T47D (cell line): ENCODE measurements at regions not wholly inside any gene's neighbourhood (a gene's known extent, or its start where the extent isn't known, plus 50 kb on each side); places are given as distances from the start of the nearest gene placed in this dataset.
"Not testable (repeated sequence)": the region's sequence is repeated elsewhere in the genome, so short reads cannot be mapped to it uniquely, and the experiment has no call there.

Experiments
- DNase-seq, 2 experiments: peaks; one replicate each; pipeline versions ENCODE4 v3.0.0 to v3.0.0-alpha.2; 2011 to 2012; ENCODE audit warnings: low read depth in 1 of 2, low spot score in 1 of 2
- JUND ChIP-seq: IDR thresholded peaks from 2 replicates; pipeline ENCODE4 v1.6.1; 2012; ENCODE audit warnings: low read depth
- in situ Hi-C: cut with HindIII; loops from 2 replicates; pipeline ENCODE4 v1.10.0; 2016; ENCODE audit warnings: low sequenced_read_pairs, low pct_unique_long_range_greater_than_20kb

DNA sequence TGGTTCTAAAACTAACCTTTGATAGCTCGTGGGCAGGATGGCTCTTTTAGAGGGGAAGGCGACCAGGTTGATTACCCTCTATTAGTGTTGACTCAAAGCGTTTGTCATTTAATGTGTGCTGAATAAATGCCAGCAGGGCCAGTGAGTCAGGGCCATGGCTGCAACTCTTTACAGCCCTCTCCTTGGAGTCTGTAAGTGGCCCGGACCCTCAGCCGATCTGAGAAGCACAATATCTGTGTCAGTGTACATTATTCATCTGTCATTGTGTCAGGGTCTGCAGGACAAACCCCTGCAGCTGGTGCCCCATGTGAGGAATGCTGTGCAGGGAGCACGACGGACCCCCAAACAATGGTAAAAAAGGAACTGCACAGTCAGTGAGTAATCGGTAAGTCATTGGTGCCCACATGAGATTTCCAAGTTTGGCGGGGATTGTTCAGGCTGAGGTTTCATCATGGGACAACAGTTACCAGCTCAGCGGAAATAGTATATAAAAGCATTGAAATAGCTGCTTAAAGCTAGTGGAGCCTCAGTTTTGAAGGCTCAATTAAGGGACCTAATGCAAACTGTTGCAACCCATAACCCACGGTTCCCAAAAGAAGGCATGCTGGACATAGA lies 139.1 kb downstream of the ZNF675 start:
- DNase-seq: no peak
- TF ChIP-seq JUND: no peak
- in situ Hi-C loops: no loop called here

DNA sequence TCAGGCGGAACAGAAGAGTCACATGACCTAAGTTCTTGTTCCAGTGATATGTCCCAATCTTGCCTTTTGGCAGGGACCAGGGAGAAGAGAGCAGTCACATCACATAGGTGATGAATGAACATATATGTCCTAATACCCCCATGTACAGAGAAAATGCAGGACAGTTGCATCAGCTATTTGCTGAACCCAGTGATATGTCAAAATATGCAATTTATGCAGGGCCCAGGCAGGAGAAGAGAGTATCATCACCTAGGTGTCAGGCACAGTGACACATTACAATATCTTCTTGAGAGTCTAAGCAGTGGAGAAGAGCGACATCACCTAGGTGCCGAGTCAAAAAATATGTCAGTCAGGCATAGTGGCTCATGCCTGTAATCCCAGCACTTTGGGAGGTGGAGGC lies 139.9 kb downstream of the ZNF675 start:
- in situ Hi-C loops: no loop called here
- DNase-seq: no peak
- TF ChIP-seq JUND: no peak

DNA sequence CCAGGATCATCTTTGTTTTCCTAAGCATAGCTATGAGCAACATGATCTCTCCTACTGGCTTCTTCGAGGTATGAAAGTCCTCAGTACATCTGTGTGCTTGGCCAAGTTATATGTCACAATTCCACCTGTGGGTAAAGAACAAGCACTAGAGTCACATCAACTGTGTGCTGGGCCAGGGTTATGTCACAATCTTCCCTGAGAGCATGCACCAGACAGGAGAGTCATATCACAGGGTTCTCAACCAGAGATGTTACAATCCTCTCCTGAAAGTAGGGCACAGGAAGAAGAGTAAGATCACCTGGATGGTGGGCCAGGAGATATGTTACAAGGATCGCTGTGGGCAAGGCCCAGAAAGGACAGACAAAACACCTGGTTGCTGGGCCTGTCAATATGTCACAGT lies 143.7 kb downstream of the ZNF675 start:
- no peak for DNase-seq
- in situ Hi-C loops: no loop called here
- no peak for TF ChIP-seq JUND

DNA sequence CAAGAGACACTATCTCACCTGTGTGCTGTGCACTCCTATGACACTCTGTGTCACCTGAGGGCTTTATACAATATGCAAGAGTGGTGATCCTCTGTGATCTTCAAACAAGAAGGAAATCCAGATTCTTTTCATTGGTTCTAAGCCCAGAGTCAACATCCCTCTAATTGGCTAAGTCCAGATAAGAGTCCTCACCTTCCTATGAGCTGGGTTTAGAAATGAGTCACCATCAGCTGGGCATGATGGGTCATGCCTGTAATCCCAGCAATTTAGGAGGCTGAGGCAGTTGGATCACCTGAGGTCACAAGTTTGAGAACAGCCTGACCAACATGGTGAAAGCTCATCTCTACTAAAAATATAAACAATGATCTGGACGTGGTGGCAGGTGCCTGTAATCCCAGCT lies 144.4 kb downstream of the ZNF675 start:
- no peak for DNase-seq
- in situ Hi-C loops: no loop called here
- TF ChIP-seq JUND: no peak

GRCh38 chr19:23541991-23542390 lies 145.0 kb downstream of the ZNF675 start:
- no peak for DNase-seq
- in situ Hi-C loops: no loop called here
- TF ChIP-seq JUND: no peak

DNA sequence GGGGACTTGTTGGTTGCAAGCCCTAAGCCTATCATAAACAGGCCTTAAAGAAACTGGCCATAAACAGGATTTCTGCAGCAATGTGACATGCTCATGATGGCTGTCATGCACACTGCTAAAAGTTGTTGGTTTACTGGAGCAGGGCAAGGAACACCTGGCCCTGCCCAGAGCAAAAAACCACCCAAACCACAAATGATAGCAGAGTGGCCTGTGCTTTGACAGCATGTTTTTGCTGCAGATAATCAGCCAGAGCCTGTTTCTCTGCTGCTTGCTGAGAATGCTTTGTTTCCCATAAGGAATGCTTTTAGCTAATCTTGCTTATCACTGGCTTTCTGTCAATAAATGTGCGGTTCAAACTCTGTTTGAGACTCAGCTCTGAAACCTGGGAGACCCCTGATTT lies 144.9 kb upstream of the ZNF91 start:
- in situ Hi-C loops: not testable (repeated sequence)

GRCh38 chr19:23539499-23539898 lies 144.2 kb upstream of the ZNF91 start:
- no peak for TF ChIP-seq JUND

More for the DNA sequence above, 144.9 kb upstream of the ZNF91 start:
- DNase-seq: not testable (repeated sequence)

DNA sequence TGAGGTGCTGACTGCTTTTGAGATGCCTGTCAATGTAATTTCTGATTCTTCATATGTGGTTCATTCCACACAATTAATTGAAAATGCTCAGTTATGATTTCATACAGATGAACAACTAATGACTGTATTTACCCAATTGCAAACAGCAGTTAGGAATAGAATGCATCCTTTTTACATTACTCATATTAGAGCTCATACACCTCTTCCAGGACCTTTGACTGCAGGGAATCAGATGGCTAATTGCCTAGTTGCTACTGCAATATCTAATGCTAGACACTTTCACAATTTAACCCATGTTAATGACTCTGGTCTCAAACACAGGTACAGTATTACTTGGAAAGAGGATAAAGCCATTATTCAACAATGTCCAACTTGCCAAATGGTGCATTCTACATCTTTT lies 141.9 kb upstream of the ZNF91 start:
- DNase-seq, in situ Hi-C loops: not testable (repeated sequence)

More at GRCh38 chr19:23539499-23539898, 144.2 kb upstream of the ZNF91 start:
- no peak for DNase-seq
- in situ Hi-C loops: no loop called here

DNA sequence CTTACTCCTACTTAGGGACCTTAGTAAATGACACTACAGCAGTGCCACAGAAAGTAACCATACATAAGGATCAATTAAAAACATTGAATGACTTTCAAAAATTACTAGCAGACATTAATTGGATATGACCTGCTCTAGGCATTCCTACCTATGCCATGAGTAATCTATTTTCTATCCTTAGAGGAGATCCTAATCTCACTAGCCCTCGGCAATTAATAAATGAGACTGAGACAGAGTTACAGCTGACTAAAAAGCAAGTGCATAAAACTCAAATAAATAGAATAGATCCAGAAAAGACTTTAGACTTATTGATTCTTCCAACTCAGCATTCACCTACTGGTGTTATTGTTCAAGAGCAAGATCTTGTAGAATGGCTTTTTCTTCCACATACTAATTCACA lies 141.1 kb upstream of the ZNF91 start:
- DNase-seq, in situ Hi-C loops: not testable (repeated sequence)

DNA sequence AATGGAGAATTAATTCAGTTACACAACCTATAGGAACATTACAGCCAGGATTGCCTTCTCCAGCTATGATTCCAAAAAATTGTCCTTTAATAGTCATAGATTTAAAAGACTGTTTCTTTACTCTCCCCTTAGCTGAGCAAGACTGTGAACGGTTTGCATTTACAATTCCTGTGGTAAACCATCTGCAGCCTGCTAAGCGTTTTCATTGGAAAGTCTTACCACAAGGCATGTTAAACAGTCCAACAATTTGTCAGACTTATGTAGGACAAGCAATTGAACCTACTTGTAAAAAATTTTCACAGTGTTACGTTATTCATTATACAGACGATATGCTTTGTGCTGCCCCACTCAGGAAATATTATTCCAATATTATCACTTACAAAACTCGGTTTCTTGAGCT lies 140.6 kb upstream of the ZNF91 start:
- DNase-seq, in situ Hi-C loops: not testable (repeated sequence)

GRCh38 chr19:23533441-23533840 lies 138.2 kb upstream of the ZNF91 start:
- in situ Hi-C loops, DNase-seq: not testable (repeated sequence)

DNA sequence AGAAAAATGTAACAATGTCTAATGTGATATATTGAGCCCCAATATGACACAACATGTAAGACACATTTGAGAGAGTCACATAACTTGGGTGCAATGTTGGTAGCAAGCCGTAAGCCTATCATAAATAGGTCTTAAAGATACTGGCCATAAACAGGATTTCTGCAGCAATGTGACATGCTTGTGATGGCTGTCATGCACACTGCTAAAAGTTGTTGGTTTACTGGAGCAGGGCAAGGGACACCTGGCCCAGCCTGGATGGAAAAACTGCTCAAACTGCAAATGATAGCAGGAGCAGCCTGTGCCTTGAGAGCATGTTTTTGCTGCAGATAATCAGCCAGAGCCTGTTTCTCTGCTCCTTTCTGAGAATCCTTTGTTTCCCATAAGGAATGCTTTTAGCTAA lies 136.7 kb upstream of the ZNF91 start:
- no peak for DNase-seq
- in situ Hi-C loops: no loop called here
- no peak for TF ChIP-seq JUND

GRCh38 chr19:23531231-23531790 lies 136.0 kb upstream of the ZNF91 start:
- in situ Hi-C loops: no loop called here
- TF ChIP-seq JUND: no peak

GRCh38 chr19:23528376-23528775 lies 133.1 kb upstream of the ZNF91 start:
- no peak for TF ChIP-seq JUND
- in situ Hi-C loops: no loop called here
- no peak for DNase-seq

More at GRCh38 chr19:23531231-23531790, 136.0 kb upstream of the ZNF91 start:
- DNase-seq: no peak
